HAP-1 (cell line): ENCODE measurements at regions not wholly inside any gene's neighbourhood (a gene's known extent, or its start where the extent isn't known, plus 50 kb on each side); places are given as distances from the start of the nearest gene placed in this dataset.
"Not testable (repeated sequence)": the region's sequence is repeated elsewhere in the genome, so short reads cannot be mapped to it uniquely, and the experiment has no call there.

Experiments used
- DNase-seq, 2 experiments: peaks; one replicate each; pipeline ENCODE4 v3.0.0-alpha.2; 2016 to 2020; ENCODE audit warnings: low spot score in 2 of 2
- H3K27me3 ChIP-seq: fragments of 250-450 bp; sonication (Bioruptor Pico); 2 replicates; pipeline ENCODE4 v1.5.1; 2020; ENCODE audit warnings: low read depth, mild to moderate bottlenecking, moderate library complexity
- H3K36me3 ChIP-seq: fragments of 250-450 bp; sonication (Bioruptor Pico); replicated peaks from 2 replicates; pipeline ENCODE4 v1.5.1; 2020; ENCODE audit warnings: mild to moderate bottlenecking
- H3K4me1 ChIP-seq: fragments of 250-450 bp; sonication (Bioruptor Pico); 2 replicates; pipeline ENCODE4 v1.5.1; 2020; ENCODE audit warnings: mild to moderate bottlenecking
- H3K4me3 ChIP-seq: fragments of 250-450 bp; sonication (Bioruptor Pico); 2 replicates; pipeline ENCODE4 v1.5.1; 2020; ENCODE audit warnings: mild to moderate bottlenecking, moderate library complexity
- H3K9me3 ChIP-seq: fragments of 250-450 bp; sonication (Bioruptor Pico); 2 replicates; pipeline ENCODE4 v1.5.1; 2020; ENCODE audit warnings: mild to moderate bottlenecking, moderate library complexity
- in situ Hi-C: fragments of 300-500 bp; cut with MboI; formaldehyde crosslinking; loops from 3 replicates; pipeline ENCODE4 v1.14.3; 2020; ENCODE audit warnings: low sequenced_read_pairs, inconsistent platforms, mixed read lengths

DNA sequence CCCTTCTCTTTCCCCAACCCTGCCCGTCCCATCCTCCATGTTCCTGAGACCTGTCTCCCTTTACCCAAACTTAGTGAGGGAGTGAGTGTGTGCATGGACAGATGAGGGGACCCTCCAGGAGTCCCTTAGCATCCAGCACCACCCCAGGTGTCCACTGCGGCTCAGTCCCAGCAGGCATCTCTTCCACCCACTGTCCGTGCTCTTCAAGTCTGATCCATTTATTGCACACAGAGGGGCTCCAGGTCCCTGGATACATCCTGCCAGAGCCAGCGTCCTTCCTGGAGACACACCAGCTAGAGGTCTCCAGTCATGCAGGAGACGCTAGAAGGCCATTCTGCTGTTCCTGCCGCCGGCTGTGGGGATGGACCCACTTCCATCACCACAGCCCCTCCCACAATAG, 239.2 kb downstream of the ADGRD1 start:
- no peaks in the 10 kb centered on the region for H3K9me3 ChIP-seq
- H3K36me3 ChIP-seq = no peaks in the 10 kb centered on the region
- no peak for DNase-seq
- no peak overlapping the region for H3K4me3 ChIP-seq
- in situ Hi-C loops = no loop called here
- H3K4me1 ChIP-seq = no peaks in the 10 kb centered on the region
- H3K27me3 ChIP-seq = no peaks in the 10 kb centered on the region

DNA sequence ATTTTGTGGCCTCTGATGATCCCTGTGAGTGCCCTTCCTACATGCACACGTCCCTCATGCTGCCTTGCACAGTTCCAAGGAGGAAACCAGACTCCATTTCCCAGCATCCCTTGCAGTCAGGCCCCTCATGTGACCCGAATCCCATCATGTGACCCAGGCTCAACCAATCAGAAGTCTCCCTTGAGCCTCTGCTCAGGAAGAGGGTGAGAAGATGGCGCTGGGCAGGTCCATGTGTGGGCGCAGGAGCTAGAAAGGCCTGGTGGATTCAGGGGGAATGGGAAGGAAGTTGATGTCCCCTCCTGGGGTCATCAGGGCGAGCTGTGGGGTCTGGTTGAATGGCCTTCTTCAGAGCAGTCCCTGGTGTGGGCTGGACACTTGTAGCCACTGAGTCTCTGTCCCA, 240.5 kb downstream of the ADGRD1 start:
- H3K27me3 ChIP-seq = no peaks in the 10 kb centered on the region
- H3K4me1 ChIP-seq = no peaks in the 10 kb centered on the region
- H3K4me3 ChIP-seq = no peak overlapping the region
- in situ Hi-C loops = no loop called here
- H3K36me3 ChIP-seq = no peaks in the 10 kb centered on the region
- peak in 1 of 2 experiments; percentile 29 for DNase-seq
- no peaks in the 10 kb centered on the region for H3K9me3 ChIP-seq

- DNase-seq = no peak
- Histone ChIP-seq H3K4me1 (no peaks in the 10 kb centered on the region), H3K4me3 (no peak overlapping the region), H3K9me3 (no peaks in the 10 kb centered on the region), H3K27me3 (no peaks in the 10 kb centered on the region), H3K36me3 (no peaks in the 10 kb centered on the region)
- in situ Hi-C loops = no loop called here
Measured at GRCh38 chr12:131195796-131196195, 242.1 kb downstream of the ADGRD1 start.

DNA sequence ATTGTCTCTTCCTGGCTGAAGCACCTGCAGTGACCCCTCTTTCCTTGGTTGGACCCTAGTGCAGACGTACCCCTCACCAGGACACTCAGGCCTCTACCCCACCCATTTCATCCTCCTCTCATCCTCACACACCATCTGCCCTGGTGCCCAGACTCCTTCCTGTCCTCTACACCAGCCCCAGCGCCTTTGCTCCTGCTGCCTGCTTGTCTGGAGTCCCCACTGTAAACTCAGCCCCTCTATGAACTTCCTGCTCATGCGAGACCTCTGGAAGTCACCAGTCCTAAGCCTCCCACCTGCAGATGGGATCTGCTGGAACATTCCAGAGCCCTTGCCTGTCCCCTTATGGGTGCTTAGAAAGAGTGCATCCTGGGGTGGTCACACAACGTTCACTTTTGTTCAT, 242.5 kb downstream of the ADGRD1 start:
- Histone ChIP-seq H3K36me3 (no peaks in the 10 kb centered on the region), H3K4me1 (no peaks in the 10 kb centered on the region), H3K4me3 (no peak overlapping the region), H3K9me3 (no peaks in the 10 kb centered on the region), H3K27me3 (no peaks in the 10 kb centered on the region)
- no peak for DNase-seq
- in situ Hi-C loops = no loop called here

DNA sequence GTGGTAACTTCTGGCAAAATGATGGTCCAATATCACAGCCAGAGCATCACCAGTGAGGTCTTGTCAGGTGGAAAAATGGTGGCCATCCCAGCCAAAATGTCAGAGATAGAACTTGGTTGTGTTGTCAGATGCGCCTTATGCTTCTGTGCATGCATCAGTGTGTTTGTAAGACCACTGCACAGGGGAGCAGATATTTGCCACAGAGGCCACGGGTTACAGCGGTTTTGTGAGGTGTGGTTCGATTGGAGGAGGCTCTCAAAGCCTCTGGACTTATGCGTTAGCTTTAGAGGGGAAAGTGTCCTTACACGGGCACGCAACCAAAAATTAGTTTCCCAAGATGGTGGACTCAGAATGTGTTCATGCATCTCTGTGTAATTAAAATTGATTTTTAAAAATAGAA, 243.8 kb downstream of the ADGRD1 start:
- H3K4me1 ChIP-seq = no peaks in the 10 kb centered on the region
- DNase-seq = no peak
- no peaks in the 10 kb centered on the region for H3K36me3 ChIP-seq
- H3K27me3 ChIP-seq = no peaks in the 10 kb centered on the region
- no peak overlapping the region for H3K4me3 ChIP-seq
- H3K9me3 ChIP-seq = no peaks in the 10 kb centered on the region
- in situ Hi-C loops = no loop called here

DNA sequence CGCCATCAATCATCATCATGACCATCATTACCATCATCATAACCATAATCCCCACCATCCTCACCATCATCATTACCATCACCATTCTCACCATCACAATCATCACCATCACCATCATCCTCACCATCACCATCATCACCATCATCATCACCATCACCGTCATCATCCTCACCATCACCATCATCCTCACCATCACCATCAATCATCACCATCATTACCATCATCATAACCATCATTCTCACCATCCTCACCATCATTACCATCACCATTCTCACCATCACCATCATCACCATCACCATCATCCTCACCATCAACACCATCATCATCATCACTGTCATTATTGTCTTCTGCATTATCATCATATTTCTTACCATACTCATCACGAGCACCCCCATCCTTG, 245.5 kb downstream of the ADGRD1 start:
- Histone ChIP-seq H3K9me3 (no peaks in the 10 kb centered on the region), H3K4me3 (no peak overlapping the region), H3K27me3 (no peaks in the 10 kb centered on the region), H3K36me3 (no peaks in the 10 kb centered on the region), H3K4me1 (no peaks in the 10 kb centered on the region)
- in situ Hi-C loops = no loop called here
- DNase-seq = no peak

DNA sequence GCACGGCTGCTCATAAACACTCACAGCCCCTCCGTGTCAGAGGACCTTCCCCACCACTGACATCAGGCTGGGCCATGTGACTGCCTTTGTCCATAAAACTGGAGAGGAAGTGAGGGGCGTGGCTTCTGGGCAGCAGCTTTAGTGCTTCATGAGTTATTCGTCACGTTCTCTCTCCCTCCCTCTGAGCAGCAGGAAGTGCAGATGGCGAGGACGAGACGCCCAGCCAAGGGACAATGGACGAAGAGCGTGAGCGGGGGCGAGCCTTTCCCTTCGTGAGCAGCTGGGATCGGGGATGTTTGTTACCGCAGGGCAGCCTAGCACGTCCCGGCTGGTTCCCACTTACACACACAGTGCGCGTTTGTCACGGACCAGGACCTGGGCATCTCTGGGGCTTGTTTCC, 248.2 kb downstream of the ADGRD1 start:
- H3K4me3 ChIP-seq, H3K36me3 ChIP-seq, H3K4me1 ChIP-seq, DNase-seq, in situ Hi-C loops, H3K9me3 ChIP-seq, H3K27me3 ChIP-seq: not testable (repeated sequence)

DNA sequence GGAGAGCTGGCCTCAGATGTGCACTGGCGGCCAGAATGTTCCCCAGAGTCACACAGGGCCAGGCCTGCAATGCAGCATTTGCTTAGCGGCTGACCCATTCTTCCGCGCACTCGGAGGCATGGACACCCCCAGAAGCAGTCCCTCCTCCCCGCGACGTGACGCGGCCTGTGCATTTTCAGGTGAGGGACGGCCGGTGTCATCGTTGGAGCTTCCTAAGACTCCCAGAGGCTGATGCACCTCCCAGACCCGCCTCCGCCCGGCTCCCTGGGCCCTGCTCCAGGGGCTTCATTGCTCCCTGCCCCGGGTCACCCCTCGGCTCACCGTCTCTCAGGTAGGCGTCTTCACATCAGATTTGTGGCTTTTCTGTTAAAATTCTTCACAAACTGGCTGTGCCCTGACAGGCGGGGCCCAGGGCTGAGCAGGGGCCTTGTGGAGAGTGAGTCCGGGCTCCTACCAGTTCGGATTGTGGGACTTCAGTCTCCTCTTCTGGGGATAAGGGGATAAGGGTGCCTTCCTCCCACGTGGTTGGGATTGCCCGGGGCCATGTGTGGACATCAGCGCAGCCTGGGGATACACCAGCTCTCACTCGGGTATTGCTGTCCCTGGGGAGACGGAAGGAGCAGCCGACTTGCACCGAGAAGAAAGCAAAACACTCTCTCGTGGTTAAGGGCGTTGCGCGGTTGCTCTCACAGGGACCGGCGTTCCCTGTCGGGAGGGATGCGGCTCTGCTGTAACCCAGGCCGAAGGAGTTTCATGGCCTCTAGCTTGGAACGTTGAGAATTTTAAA, 249.1 kb downstream of the ADGRD1 start:
- Histone ChIP-seq H3K36me3 (no peaks in the 10 kb centered on the region), H3K9me3 (no peaks in the 10 kb centered on the region), H3K27me3 (no peaks in the 10 kb centered on the region), H3K4me3 (no peak overlapping the region), H3K4me1 (no peaks in the 10 kb centered on the region)
- no peak for DNase-seq
- in situ Hi-C loops = no loop called here

- no peak for DNase-seq
- Histone ChIP-seq H3K9me3 (no peaks in the 10 kb centered on the region), H3K4me1 (no peaks in the 10 kb centered on the region), H3K4me3 (no peak overlapping the region), H3K36me3 (no peaks in the 10 kb centered on the region), H3K27me3 (no peaks in the 10 kb centered on the region)
- in situ Hi-C loops = no loop called here
Measured at GRCh38 chr12:131203666-131204415, 250.1 kb downstream of the ADGRD1 start.

- in situ Hi-C loops = no loop called here
- DNase-seq = no peak
- Histone ChIP-seq H3K4me3 (no peak overlapping the region), H3K9me3 (no peaks in the 10 kb centered on the region), H3K4me1 (no peaks in the 10 kb centered on the region), H3K36me3 (no peaks in the 10 kb centered on the region), H3K27me3 (no peaks in the 10 kb centered on the region)
Measured at GRCh38 chr12:131204416-131205274, 250.9 kb downstream of the ADGRD1 start.

DNA sequence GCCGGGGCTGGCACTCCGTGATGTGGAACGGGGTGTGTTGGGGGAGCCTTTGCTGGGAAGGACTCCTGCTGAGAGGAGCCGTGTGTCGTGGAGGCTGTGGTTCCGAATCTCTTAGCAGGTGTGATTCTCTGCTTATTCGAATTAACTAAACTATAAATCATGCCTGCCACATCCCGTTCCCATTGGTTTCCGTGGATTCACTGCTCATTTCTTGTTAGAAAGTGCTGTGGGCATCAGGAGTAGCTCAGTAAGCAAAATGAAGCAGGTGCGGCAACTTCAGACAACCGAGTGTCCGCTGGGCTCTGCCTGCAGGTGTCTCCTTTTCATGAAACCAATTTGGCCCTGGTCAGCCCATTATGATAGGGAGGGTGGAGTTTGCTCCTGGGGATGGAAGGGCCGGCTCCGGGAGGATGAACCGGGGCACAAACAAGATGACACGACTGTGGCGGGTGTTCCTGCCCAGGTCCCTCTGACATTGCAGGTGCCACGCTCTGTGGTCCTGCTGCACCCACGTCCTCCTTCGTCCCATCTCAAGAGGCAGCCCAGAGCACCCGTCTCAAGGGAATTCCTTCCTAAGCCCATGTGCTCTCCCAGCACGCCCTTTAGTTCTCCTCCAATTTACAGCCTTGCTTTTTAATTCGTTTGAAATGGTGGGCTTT, 251.7 kb downstream of the ADGRD1 start:
- DNase-seq, in situ Hi-C loops, H3K4me3 ChIP-seq, H3K27me3 ChIP-seq, H3K9me3 ChIP-seq, H3K36me3 ChIP-seq, H3K4me1 ChIP-seq: not testable (repeated sequence)

GRCh38 chr12:131206630-131207299, 253.1 kb downstream of the ADGRD1 start:
- H3K4me1 ChIP-seq, H3K9me3 ChIP-seq, H3K27me3 ChIP-seq, in situ Hi-C loops, H3K4me3 ChIP-seq, DNase-seq, H3K36me3 ChIP-seq: not testable (repeated sequence)

DNA sequence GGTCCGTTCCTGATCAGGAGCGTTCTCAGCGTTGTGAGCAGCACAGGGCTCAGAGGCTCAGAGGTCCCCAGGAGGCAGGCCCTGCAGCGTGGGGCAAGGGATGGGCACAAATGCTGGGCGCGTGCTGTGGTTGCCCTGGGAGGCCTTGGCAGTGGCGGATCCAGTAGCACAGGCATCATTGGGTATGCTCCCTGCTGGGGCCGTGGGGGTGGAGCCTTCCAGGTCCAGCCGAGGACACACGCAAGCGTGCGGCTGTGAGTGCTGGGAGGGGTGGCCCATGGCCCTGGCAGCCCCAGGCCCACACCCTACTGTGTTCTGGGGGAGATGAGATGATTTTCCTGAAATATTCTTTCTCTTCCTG, 253.6 kb downstream of the ADGRD1 start:
- H3K9me3 ChIP-seq, H3K36me3 ChIP-seq, in situ Hi-C loops, DNase-seq, H3K27me3 ChIP-seq, H3K4me1 ChIP-seq, H3K4me3 ChIP-seq: not testable (repeated sequence)
